HG03571 (cell line): ENCODE measurements at regions not wholly inside any gene's neighbourhood (a gene's known extent, or its start where the extent isn't known, plus 50 kb on each side); places are given as distances from the start of the nearest gene placed in this dataset.

Experiments
- ATAC-seq: cut with Tn5 transposase; IDR thresholded peaks from one replicate; pipeline ENCODE4 v1.9.1; 2021; ENCODE audit not compliant: unreplicated experiment

DNA sequence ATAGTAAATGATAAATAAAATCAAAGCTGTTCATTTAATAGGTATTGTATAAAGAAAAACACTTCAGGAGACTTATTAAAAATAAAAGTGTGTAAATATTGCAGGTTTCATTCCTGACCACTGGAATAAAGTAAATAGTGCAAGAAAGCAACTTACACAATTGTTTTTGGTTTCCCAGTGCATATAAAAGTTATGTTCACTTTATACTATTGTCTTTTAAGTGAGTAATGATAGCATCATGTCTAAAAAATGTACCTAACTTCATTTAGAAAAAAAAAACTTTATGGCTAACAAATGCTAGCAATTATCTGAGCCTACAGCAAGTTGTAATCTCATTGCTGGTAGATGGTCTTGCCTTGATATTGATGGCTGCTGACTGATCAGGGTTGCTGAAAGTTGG, 726.6 kb upstream of the POU3F2 start:
- no peak for ATAC-seq

DNA sequence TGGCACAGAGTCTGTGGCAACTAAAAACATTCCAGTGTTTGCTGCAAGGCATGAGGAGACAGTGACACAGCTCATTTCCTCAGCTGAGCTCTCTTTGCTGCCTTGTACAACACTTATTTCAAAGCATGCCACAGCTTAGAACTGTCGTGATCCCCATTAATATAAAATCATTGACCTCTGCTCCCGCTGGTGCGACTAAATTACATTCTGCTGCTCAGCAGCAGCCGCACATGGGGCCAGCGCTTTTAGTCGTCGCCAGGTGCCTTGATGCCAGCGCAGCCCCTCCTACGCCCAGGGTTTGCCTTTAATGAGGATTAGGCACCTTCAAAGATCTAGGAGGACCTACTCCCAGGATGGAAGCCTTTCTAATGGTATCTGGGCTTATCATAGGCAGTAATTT, 717.9 kb upstream of the POU3F2 start:
- no peak for ATAC-seq

DNA sequence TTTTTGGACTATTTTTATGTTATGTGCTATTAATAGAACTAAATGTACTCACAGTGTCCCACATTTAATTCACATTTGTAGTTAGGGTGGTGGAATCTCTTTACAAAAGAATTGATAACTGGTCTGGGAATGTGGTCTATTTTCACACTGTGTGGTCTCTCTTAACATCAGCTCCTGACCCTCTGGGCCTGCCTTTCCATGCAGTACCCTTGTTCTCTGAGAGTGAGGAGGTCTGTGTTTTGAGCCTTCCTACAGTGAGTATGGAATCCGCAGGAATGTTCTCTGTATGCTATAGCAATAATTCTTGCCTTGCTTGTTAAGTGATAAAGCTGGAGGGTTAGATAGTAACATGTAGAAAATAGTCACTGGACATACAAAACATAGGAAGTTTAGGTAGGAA, 717.3 kb upstream of the POU3F2 start:
- ATAC-seq, result no peak

DNA sequence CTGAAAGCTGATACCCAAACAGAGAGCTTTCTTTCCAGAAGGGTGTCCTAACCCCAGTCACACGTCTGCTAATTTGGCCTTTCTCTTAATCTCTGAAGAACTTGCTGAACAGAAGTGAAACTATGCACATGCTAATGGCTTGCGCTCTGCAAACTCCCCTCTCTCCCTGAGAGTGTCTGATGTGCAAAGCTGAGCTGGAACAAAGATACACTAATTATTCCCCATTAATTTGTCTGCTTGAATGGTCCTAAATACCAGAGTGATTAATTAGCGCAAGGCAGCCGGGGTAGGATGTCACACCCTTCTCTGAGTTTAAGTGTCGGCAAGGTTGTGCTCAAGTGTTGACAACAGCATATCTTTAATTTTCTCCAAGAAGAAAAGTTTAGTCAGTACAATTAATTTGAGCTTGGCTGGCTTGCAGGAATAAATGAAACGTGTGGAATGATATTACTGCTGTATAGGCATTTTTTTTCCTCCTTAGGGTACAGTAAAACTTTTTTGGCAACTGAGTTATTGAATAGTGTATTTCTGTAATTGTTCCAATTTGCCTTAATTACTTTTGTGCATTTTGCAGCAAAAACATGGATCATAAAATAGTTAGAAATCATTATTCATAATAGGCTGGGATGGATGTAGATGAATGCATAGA, 715.9 kb upstream of the POU3F2 start:
- ATAC-seq, result no peak

DNA sequence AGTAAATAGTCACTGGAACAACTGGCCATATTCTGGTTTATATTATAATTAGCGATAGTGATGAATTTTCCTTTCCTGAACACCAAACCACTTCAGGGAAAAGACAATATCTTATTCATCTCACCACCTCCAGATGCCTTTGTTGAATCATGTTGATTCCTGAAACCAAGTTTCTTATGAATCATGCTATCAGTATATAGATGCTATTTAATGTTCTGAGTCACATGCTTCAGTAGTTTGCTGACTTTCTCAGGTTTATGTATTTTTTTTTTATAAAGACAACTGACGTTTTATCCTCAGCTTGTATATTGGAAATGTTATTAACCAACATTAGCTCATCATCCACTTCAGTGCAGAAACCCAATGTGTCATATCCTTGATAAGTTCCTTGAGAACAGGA, 710.2 kb upstream of the POU3F2 start:
- ATAC-seq, result no peak

DNA sequence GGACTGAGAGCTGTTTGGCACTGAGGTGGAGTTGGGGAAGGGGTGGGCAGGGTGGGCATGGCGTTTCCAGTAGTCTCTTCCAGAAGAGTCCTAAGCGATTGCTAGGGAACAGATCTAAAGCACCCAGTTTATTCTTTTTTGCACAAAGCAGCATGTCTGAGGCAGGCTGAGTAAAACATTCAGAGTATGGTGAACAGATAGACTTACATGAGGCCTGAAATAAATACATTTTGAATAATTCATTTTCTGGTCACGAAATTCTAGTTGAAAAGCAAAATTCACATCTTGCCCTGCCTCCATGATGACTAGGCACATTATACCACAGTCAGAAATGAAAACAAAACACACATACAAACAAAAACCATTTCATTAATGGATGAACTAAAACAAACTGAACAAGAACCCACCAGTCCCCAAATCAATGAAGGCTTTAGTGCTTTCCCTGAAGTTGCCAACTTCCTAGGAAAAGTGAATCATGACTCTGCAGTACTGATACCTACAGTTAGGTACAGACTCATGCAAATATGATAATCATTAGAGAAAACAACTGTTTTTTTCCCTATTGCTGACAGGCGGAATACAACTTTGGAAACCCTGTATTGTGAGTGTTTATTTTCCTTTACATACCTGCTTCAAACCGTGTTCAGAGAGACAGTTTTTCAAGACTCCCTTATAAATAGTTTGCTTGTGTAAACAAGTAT, 702.9 kb upstream of the POU3F2 start:
- no peak for ATAC-seq

DNA sequence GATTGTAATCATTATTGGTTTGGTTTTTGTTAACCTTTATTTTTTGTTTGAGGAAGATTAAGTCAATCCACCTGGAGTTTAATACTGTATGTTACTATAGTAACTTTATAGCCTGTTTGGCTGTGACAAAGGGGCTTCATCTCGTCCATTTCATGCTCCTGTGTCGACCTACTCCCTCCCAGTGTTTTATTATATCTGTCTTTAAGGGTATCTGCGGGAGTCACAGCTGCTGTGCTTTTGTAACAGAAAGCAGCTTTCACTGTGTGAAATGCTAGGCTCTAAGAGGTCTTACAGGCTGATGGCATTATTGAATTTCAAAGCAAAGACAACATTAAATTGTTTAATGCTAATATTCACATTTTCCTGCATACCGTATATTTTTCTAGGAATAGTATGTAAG, 698.0 kb upstream of the POU3F2 start:
- ATAC-seq, result no peak

DNA sequence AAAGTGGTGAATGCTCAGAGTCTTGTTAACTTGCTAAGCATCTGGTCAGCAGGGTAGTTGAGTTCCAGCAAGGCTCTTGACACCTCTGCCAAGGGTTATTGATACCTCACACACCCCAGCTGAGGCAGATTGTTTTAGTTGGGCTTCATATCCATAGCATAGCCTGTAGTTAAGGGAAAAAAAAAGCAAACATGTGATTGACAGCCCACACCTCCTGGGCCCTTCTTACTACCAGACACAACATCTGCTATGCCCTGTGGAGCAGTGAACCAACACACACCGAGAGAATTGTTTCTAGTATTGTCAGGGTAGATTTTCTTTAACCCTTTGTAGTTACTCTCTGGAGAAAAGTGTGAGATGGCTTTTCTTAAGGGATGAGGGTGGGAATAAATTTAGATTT, 697.0 kb upstream of the POU3F2 start:
- no peak for ATAC-seq

DNA sequence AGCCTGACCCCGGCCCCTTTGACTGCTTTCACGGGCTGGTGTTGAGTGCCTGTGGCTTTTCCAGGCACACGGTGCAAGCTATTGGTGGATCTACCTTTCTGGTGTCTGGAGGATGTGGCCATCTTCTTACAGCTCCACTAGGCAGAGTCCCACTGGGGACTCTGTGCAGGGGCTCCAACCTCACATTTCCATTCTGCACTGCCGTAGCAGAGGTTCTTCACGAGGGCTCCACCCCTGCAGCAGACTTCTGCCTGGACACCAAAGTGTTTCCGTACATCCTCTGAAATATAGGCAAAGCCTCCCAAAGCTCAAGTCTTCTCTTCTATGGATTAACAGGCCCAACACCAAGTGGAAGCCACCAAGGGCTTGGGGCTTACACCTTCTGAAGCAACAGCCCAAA, 691.5 kb upstream of the POU3F2 start:
- no peak for ATAC-seq

DNA sequence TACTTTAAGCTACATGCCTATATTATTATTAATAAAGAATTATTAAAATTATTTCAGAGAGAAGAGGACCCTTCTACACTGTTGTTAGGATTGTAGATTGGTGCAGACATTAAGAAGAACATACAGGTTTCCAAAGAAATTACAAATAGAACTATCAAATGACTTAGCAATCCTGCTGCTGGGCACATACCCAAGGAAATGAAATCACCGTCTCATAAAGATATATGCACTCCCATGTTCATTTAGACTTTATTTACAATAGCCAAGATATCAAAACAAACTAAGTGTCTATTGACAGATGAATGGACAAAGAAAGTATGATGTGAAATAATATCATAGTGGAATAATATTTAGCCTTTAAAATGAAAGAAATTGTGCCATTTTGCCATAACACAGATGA, 687.7 kb upstream of the POU3F2 start:
- no peak for ATAC-seq

DNA sequence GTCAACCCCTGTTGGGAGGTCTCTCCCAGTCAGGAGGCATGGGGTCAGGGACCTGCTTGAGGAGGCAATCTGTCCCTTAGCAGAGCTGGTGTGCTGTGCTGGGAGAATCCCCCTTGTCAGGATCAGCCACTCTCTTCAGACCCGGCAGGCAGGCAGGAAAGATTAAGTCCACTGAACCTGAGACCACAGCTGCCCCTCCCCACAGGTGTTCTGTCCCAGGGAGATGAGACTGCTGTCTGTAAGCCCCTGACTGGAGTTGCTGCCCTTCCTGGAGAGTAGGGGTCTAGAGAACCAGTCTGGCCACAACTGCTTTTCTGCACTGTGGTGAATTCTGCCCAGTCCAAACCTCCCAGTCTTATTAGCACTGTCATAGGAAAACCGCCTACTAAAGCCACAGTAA, 677.8 kb upstream of the POU3F2 start:
- ATAC-seq, result no peak

DNA sequence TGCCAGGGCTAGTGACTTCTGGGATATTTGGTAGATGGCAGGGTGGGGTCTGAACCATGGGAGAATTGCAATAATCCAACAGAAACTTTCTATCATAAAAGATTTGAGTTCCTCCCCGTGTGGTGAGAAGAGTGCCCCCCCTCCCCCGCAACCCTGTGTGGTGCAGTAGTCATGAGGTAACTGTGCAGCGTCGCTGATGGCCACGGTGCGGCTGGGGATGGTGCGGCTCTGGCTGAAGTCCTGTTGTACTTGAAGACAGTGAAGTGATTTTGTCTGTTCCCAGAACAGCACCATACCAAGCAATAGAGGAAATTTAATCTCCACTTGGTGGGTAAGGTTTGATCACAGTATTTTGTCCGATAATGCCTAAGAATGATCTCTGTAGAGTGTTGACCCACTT, 654.8 kb upstream of the POU3F2 start:
- ATAC-seq, result no peak

DNA sequence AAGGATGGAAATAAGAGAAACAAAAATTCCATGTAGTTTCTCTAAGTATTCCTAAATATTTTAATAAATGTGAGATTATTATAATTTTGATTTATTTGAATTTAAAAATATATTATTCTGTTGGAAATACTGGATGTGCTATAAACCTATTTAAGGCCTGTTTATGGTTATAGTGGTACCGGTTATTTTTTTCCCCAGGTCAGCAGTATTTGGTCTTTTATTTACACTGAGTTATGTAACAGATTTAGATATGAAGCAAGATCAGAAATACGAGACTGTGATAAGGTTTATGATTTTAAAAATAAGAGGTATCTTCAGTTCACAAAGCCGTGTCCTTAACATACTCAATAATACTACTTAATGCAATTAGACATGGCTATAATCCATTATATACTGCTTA, 634.3 kb upstream of the POU3F2 start:
- ATAC-seq, result no peak

DNA sequence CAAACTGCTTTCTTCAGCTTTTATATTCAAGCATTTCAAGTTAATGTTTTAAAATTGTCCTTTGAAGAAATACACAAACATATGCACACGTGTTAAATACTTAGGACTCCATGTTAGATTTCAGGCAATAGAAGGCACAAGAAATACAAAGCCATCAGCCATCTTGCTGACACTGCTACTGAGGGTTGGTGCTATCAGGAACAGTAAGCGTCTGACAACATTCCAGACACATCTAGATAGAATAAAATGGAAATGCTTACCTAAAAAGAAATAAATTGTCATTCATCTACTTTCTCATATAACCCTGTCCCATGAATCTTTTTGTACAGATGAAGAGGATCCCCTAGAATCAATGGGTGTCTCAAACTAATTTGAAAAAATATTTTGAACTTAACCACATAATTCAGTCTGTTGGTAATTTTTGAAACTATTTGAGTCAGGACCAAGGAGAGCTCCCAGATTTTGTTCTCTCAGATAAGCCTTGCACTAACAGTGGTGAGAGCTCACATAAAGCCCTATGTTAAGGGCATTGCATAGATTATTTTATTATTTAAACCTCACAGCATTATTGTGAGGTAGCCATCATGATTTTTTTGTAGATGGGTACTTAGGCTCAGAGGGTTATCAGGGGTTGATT, 631.1 kb upstream of the POU3F2 start:
- no peak for ATAC-seq

DNA sequence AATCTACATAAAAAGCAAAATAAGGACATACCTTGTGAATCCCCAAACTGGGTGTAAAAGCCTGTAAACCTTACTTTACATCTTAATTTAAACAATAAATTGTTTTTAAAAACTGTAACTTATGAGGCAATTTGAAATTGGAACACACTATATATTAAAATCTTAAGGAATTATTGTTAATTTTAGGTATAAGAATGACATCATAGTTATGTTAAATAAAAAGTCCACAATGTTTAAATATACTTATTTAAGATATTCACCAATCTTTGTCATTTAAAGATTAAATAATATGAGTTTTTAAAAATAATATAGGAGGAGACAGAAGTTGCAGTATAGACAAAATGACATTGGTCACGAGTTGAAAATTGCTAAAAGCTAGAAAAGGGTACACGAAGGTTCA, 621.9 kb upstream of the POU3F2 start:
- ATAC-seq, result no peak

DNA sequence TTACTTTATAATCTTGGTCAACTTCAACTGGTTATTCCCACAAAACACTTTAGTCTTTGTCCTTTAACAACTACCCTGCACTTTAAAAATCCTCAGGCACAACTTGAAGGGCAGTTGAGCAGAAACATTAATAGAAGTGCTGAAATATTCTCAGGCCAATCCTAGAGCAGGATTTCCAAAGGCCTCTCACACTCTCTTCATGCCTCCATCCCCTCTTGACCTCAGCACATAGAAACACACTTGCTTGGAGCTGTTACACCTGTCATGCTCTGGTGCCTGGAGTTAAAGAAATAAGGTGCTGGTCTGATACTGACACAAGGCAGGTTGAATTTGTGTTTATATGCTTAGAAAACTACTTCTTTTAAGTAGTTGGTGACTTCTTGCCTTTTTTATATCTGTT, 618.8 kb upstream of the POU3F2 start:
- ATAC-seq, result no peak

DNA sequence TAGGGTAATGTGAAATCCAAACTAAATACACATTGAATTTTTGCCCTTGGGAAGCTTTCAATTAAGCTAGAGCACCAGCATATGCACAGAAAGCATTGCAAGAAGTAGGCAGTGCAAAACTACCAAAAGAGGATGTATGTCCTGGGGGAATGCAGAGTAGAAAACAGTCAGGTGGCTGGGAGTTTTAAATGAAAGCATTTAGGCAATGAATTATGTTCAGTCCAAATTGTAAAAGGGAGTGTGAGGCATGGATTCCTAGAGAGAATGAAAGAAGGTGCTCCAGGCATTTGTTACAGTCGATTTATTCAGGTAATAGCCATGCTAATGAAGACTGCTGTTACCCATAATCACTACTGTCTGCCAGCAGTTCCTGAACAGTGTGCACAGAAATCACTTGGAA, 604.1 kb upstream of the POU3F2 start:
- no peak for ATAC-seq

DNA sequence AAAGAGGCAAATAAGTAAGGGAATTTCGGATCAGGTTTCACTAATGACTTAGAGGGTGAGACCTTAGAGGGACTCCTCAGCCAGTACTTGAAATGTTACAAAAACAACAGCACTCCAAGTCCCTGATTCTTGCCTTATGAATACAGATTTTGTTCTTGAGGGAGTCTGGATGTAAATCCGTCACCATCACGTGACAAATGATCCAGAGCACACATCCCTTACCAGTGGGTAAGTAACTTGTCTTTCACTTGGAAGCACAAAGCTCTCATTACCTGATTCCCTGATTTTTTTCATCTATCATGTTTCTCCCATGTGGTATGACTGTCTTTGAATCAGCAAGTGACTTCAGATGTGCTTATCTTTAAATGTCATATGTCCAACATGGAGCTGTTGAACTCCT, 595.3 kb upstream of the POU3F2 start:
- ATAC-seq, result no peak

DNA sequence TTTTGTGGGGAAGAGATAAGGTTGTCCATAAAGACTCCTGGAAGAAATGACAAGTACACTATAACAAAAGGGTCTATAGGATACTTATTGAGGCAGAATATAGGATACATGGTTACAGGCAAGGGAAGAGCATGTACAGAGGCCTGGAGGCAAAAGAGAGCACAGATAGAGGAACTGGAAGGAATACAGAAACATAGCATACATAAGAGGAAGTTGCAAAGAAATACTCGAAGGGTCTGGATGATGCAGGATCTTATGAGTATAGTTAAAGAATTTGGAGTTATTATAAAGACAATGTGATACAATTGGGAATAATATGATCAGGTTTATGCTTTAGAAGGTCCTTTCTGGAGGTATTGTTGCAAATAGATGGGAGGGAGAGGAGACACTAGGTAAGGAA, 592.7 kb upstream of the POU3F2 start:
- ATAC-seq, result no peak

DNA sequence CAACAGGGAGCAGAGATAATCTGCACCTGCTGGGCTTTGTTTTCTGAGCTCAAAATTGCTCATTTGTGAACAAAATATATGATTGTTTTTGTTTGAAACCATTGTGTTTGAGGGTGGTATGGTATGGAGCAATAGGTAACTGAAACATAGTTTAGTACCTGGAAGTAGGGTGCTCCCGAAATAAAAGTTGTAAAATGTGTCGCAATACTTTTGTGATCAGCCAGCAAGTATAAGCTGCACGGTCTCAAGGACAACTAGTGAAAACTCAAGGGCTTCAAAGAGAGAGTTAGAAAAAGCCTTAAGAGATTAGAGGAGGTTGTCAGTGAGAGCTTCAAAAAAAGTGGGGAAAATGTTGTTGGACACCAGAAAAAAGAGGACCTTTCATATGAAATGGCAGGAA, 579.8 kb upstream of the POU3F2 start:
- ATAC-seq, result no peak

DNA sequence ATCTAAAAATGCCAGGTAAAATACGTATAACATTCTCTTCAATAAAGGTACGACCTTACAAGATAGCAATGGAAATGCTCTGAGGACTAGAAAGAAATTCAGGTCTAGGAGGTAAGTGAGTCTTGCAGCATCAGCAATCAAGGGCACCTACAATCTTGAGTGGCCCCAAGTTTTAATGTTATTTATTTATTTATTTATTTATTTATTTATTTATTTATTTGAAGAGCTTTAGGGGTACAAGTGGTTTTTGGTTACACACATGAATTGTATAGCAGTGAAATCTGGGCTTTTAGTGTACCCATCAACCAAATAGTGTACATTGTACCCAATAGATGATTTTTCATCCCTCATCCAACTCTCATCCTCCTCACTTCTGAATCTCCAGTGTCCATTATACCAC, 574.0 kb upstream of the POU3F2 start:
- no peak for ATAC-seq

DNA sequence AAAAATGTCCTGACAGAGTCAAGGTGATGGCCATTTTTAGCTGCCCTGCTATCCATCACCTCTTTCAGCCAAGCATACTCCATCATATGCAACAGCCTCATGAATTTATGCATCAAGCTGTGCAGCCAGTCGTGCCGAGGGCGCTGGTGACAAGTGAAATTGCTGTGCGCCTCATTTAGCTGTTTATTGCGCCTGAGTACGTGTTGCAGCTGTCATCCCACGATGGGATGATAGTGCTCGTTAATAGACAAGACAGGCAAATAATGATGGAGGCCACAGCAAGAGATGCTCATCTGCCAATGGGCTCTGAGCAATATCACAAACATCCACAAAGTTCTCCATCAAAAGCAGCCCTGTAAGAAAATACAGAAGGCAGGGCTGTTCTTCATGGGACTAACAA, 562.3 kb upstream of the POU3F2 start:
- ATAC-seq, result no peak

DNA sequence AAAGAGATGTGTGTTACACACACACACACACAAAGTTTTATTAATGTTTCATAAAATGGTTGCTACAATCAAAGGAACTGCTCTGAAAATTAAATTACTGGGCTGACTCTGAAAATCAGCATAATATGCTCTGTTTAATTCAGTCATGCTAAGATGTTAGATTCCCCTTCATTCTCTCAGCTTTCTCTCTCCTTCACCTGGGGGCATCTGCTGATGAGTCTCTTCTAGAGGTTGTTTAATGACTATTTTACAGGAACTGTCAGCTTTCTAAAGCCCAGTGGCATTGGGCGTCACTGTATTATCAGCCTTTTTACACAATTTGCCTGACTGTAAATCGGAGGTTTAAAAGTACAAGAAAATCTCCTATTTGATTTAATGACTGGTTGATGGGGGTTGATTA, 559.7 kb upstream of the POU3F2 start:
- ATAC-seq, result no peak
